Activated CD8-positive, alpha-beta memory T cell treated with anti-CD3 and anti-CD28 coated beads, Interleukin-2, amount 50 U/mL, for 1 hour (primary cell): ENCODE measurements at regions not wholly inside any gene's neighbourhood (a gene's known extent, or its start where the extent isn't known, plus 50 kb on each side); places are given as distances from the start of the nearest gene placed in this dataset.
"Not testable (repeated sequence)": the region's sequence is repeated elsewhere in the genome, so short reads cannot be mapped to it uniquely, and the experiment has no call there.

Experiments used
- DNase-seq: peaks from one replicate; pipeline ENCODE4 v3.0.0-alpha.2; 2020; ENCODE audit errors: extremely low read depth

- no peak for DNase-seq
These were observed 218.7 kb upstream of the ATP10A start for GRCh38 chr15:26081758-26082220.

GRCh38 chr15:26075770-26076169, 212.6 kb upstream of the ATP10A start:
- no peak for DNase-seq

GRCh38 chr15:26073430-26074333, 210.6 kb upstream of the ATP10A start:
- DNase-seq, result no peak

GRCh38 chr15:26070095-26070532, 207.0 kb upstream of the ATP10A start:
- DNase-seq, result no peak

GRCh38 chr15:26069231-26069641, 206.1 kb upstream of the ATP10A start:
- no peak for DNase-seq

GRCh38 chr15:26066896-26067295, 203.8 kb upstream of the ATP10A start:
- no peak for DNase-seq

- DNase-seq, result no peak
These were observed 202.6 kb upstream of the ATP10A start for GRCh38 chr15:26065723-26066122.

- DNase-seq, result no peak
These were observed 198.1 kb upstream of the ATP10A start for GRCh38 chr15:26061248-26061647.

- not testable (repeated sequence) for DNase-seq
These were observed 193.6 kb upstream of the ATP10A start for GRCh38 chr15:26056766-26057165.

- DNase-seq, result no peak
These were observed 188.9 kb upstream of the ATP10A start for GRCh38 chr15:26051761-26052675.

GRCh38 chr15:26050984-26051383, 187.9 kb upstream of the ATP10A start:
- no peak for DNase-seq

- DNase-seq, result no peak
These were observed 187.0 kb upstream of the ATP10A start for GRCh38 chr15:26049900-26050657.

- no peak for DNase-seq
These were observed 185.5 kb upstream of the ATP10A start for GRCh38 chr15:26048669-26049068.

- DNase-seq, result no peak
These were observed 182.4 kb upstream of the ATP10A start for GRCh38 chr15:26045516-26045915.

GRCh38 chr15:26043018-26043417, 179.9 kb upstream of the ATP10A start:
- no peak for DNase-seq

- no peak for DNase-seq
These were observed 175.6 kb upstream of the ATP10A start for GRCh38 chr15:26038693-26039092.

GRCh38 chr15:26037369-26037768, 174.2 kb upstream of the ATP10A start:
- DNase-seq, result no peak

- no peak for DNase-seq
These were observed 170.4 kb upstream of the ATP10A start for GRCh38 chr15:26033493-26033892.

- DNase-seq, result no peak
These were observed 169.2 kb upstream of the ATP10A start for GRCh38 chr15:26032162-26032846.

- DNase-seq, result not testable (repeated sequence)
These were observed 166.5 kb upstream of the ATP10A start for GRCh38 chr15:26029586-26029985.

GRCh38 chr15:26029146-26029545, 166.0 kb upstream of the ATP10A start:
- no peak for DNase-seq
